GM10248 (cell line): ENCODE measurements at regions not wholly inside any gene's neighbourhood (a gene's known extent, or its start where the extent isn't known, plus 50 kb on each side); places are given as distances from the start of the nearest gene placed in this dataset.

Experiments used
- CTCF ChIA-PET: fragments of 300-600 bp; sonication (Branson Sonifier 250); formaldehyde crosslinking; extraction: SDS; loops from one replicate; lab custom pipeline; 2021; ENCODE audit warnings: antibody characterized with exemption; lab: Yijun Ruan, JAX
- POLR2A ChIA-PET: fragments of 350-650 bp; sonication (Branson Sonifier 250); formaldehyde crosslinking; extraction: SDS; loops from one replicate; lab custom pipeline; 2020; ENCODE audit warnings: antibody characterized with exemption; lab: Yijun Ruan, JAX
- DNase-seq: peaks from one replicate; pipeline ENCODE4 v3.0.0; 2012; ENCODE audit errors: extremely low spot score
- TF ChIP-seq, protein P1 (sequence below): IDR thresholded peaks from 2 replicates; pipeline ENCODE4 v1.5.1; 2012; ENCODE audit warnings: mild to moderate bottlenecking, low read depth; ENCODE audit errors: extremely low read depth, missing control alignments, control extremely low read depth

- DNase-seq = no peak
- TF ChIP-seq, protein P1, sequence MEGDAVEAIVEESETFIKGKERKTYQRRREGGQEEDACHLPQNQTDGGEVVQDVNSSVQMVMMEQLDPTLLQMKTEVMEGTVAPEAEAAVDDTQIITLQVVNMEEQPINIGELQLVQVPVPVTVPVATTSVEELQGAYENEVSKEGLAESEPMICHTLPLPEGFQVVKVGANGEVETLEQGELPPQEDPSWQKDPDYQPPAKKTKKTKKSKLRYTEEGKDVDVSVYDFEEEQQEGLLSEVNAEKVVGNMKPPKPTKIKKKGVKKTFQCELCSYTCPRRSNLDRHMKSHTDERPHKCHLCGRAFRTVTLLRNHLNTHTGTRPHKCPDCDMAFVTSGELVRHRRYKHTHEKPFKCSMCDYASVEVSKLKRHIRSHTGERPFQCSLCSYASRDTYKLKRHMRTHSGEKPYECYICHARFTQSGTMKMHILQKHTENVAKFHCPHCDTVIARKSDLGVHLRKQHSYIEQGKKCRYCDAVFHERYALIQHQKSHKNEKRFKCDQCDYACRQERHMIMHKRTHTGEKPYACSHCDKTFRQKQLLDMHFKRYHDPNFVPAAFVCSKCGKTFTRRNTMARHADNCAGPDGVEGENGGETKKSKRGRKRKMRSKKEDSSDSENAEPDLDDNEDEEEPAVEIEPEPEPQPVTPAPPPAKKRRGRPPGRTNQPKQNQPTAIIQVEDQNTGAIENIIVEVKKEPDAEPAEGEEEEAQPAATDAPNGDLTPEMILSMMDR = no peak
- ChIA-PET POLR2A (no interaction called here), CTCF (no interaction called here)
These were observed 465.8 kb downstream of the NAF1 start for GRCh38 chr4:162700815-162701361.

DNA sequence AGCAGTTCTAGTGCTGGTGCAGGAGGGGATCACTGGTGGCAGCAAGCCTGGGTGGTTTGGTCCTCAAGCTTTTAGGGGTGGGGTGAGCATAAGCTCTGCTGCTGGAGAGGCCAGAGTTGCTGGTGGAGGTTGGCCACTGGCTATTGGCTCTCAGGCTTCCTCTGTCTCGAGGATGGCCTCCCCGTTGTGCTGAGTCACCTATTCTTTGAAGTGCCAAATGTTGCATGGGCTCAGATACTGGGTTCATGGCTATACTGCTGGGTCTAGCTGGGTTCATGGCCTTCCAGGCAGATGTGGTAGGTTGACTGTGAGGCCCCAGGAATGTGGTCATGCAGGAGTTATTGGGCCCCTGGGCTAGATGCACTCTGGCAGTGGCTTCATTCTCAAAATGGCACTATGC, 466.3 kb downstream of the NAF1 start:
- TF ChIP-seq, protein P1 = no peak
- ChIA-PET CTCF (no interaction called here), POLR2A (no interaction called here)
- no peak for DNase-seq

- ChIA-PET POLR2A (no interaction called here), CTCF (no interaction called here)
- no peak for DNase-seq
- TF ChIP-seq, protein P1 = no peak
These were observed 467.1 kb downstream of the NAF1 start for GRCh38 chr4:162699629-162700028.

DNA sequence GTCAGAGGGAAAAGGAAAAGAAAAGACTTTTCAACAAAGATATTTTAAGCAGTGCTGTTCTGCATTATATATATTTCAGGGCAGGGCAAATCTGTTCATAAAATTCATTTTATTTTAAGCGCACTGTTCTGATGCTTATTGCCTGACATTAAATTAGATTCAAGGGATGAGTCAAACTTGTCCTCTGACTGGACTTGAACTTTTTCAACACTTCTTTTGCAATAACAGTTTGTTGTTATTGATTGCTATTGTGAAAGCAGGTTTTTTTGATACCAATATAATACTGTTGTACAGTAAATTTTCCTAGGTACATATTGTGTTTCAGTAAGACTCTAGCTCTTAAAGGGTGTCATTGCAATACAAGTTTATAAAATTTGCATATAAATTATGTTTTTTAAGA, 481.3 kb downstream of the NAF1 start:
- TF ChIP-seq, protein P1 = no peak
- DNase-seq = no peak
- ChIA-PET POLR2A (no interaction called here), CTCF (no interaction called here)

- TF ChIP-seq, protein P1 = no peak
- CTCF ChIA-PET = no interaction called here
These were observed 481.7 kb downstream of the NAF1 start for GRCh38 chr4:162684998-162685397.

GRCh38 chr4:162684371-162684700, 482.4 kb downstream of the NAF1 start:
- TF ChIP-seq, protein P1 = no peak
- POLR2A ChIA-PET = no interaction called here
- CTCF ChIA-PET = no interaction called here
- no peak for DNase-seq

More at GRCh38 chr4:162684998-162685397, 481.7 kb downstream of the NAF1 start:
- no peak for DNase-seq
- POLR2A ChIA-PET = no interaction called here
